ENCODE measurements at regions not wholly inside any gene's neighbourhood (a gene's known extent, or its start where the extent isn't known, plus 50 kb on each side); places are given as distances from the start of the nearest gene placed in this dataset.

DNA sequence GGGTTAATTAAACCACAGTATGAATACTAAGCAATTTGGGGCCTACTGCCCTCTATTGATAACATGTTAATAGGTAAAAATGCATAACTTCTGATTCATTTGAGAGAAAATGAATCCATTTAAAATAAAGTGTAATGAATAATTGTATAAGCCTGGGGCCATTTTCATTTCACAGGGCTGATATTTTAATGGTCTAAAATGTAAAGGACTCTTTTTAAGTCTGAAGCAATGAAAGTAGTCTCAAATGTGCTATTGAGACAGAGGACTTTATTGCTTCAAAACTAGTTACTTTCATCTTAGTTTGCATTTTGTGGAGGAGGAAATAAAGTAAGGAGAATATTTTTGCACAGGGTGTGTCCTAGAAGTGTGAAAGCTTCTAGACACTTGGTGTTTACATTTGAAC, 155.4 kb downstream of the TLR5 start:
- Histone ChIP-seq H3K4me2 (ENCODE audit: low read length, poor library complexity, severe bottlenecking) (no peak overlapping the region), H3K4ac (ENCODE audit: low read depth in 1 of 2, low read length in 2 of 2) (no peak overlapping the region), H4K91ac (ENCODE audit: low read length) (no peak overlapping the region), H2AK5ac (ENCODE audit: low read length, severe bottlenecking) (no peak overlapping the region), H3K23ac (ENCODE audit: low read length in 2 of 2) (no peak overlapping the region), H3K14ac (ENCODE audit: low read length in 2 of 2) (no peak overlapping the region), H3K27me3 (ENCODE audit: control insufficient read depth in 1 of 2, insufficient read depth in 1 of 2, low read length in 2 of 2) (no peaks in the 10 kb centered on the region), H2BK15ac (ENCODE audit: low read depth, poor library complexity, severe bottlenecking) (no peak overlapping the region), H3K79me1 (replicated peaks; ENCODE audit: low read length, poor library complexity, severe bottlenecking) (no peaks in the 10 kb centered on the region), H3K27ac (ENCODE audit: low read length, poor library complexity, severe bottlenecking) (no peak overlapping the region), H3K36me3 (ENCODE audit: control insufficient read depth in 1 of 2, insufficient read depth in 2 of 2, low read depth in 1 of 2, low read length in 2 of 2) (peaks cover 0 to 16% of the 10 kb centered on the region in 2 experiments), H3K9me3 (ENCODE audit: control insufficient read depth, low read length) (no peaks in the 10 kb centered on the region), H2BK120ac (ENCODE audit: low read depth, low read length) (no peak overlapping the region), H3K4me1 (ENCODE audit: control insufficient read depth, insufficient read depth, low read depth, low read length) (no peaks in the 10 kb centered on the region), H3K9ac (ENCODE audit: low read length) (no peak overlapping the region), H3K18ac (ENCODE audit: low read depth in 1 of 2, low read length in 2 of 2) (no peak overlapping the region), H2BK12ac (ENCODE audit: low read length in 2 of 2) (no peak overlapping the region), H2AFZ (ENCODE audit: low read depth, low read length) (no peak overlapping the region), H3K4me3 (ENCODE audit: insufficient read depth in 1 of 2, low read depth in 1 of 2, low read length in 2 of 2) (no peak overlapping the region), H4K8ac (ENCODE audit: low read length) (no peak overlapping the region), H2BK5ac (ENCODE audit: low read depth, low read length, poor library complexity, severe bottlenecking) (no peak overlapping the region)
- DNase-seq, result no peak

DNA sequence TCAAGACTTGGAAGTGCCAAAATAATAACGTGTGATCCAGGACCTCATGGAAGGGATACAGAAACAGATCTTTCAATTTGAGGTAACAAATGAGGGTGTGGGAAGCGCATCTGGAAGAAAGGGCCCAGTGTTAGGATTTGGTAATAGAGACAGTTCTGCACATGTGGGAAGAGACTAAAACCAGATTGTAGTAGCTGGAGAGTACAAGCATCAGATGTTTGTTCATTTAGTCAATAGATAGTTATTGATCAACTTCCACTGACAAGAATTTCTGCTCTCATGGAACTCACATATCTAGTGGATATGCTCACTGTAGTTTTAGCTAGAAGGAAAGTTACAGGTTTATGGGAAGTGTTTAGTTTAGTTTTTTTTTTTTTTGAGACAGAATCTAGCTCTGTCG, 153.6 kb downstream of the TLR5 start:
- no peak overlapping the region for H3K9ac ChIP-seq (ENCODE audit: low read length)
- no peak overlapping the region for H3K4ac ChIP-seq (ENCODE audit: low read depth in 1 of 2, low read length in 2 of 2)
- H3K14ac ChIP-seq (ENCODE audit: low read length in 2 of 2), result no peak overlapping the region
- H4K91ac ChIP-seq (ENCODE audit: low read length), result no peak overlapping the region
- H2BK12ac ChIP-seq (ENCODE audit: low read length in 2 of 2), result no peak overlapping the region
- H2BK120ac ChIP-seq (ENCODE audit: low read depth, low read length), result no peak overlapping the region
- peaks cover 0 to 16% of the 10 kb centered on the region in 2 experiments for H3K36me3 ChIP-seq (ENCODE audit: control insufficient read depth in 1 of 2, insufficient read depth in 2 of 2, low read depth in 1 of 2, low read length in 2 of 2)
- H3K23ac ChIP-seq (ENCODE audit: low read length in 2 of 2), result no peak overlapping the region
- H2BK15ac ChIP-seq (ENCODE audit: low read depth, poor library complexity, severe bottlenecking), result no peak overlapping the region
- H2AFZ ChIP-seq (ENCODE audit: low read depth, low read length), result no peak overlapping the region
- H3K9me3 ChIP-seq (ENCODE audit: control insufficient read depth, low read length), result no peaks in the 10 kb centered on the region
- H2BK5ac ChIP-seq (ENCODE audit: low read depth, low read length, poor library complexity, severe bottlenecking), result no peak overlapping the region
- H2AK5ac ChIP-seq (ENCODE audit: low read length, severe bottlenecking), result no peak overlapping the region
- no peak overlapping the region for H3K18ac ChIP-seq (ENCODE audit: low read depth in 1 of 2, low read length in 2 of 2)
- WGBS, result 91% methylated on average over 3 of the region's 3 CpGs
- no peaks in the 10 kb centered on the region for H3K27me3 ChIP-seq (ENCODE audit: control insufficient read depth in 1 of 2, insufficient read depth in 1 of 2, low read length in 2 of 2)
- no peak overlapping the region for H3K4me3 ChIP-seq (ENCODE audit: insufficient read depth in 1 of 2, low read depth in 1 of 2, low read length in 2 of 2)
- H3K4me2 ChIP-seq (ENCODE audit: low read length, poor library complexity, severe bottlenecking), result no peak overlapping the region
- H3K4me1 ChIP-seq (ENCODE audit: control insufficient read depth, insufficient read depth, low read depth, low read length), result no peaks in the 10 kb centered on the region
- peaks cover 2% of the 10 kb centered on the region for H3K79me1 ChIP-seq (replicated peaks; ENCODE audit: low read length, poor library complexity, severe bottlenecking)
- no peak for DNase-seq
- no peak overlapping the region for H3K27ac ChIP-seq (ENCODE audit: low read length, poor library complexity, severe bottlenecking)
- H4K8ac ChIP-seq (ENCODE audit: low read length), result no peak overlapping the region

DNA sequence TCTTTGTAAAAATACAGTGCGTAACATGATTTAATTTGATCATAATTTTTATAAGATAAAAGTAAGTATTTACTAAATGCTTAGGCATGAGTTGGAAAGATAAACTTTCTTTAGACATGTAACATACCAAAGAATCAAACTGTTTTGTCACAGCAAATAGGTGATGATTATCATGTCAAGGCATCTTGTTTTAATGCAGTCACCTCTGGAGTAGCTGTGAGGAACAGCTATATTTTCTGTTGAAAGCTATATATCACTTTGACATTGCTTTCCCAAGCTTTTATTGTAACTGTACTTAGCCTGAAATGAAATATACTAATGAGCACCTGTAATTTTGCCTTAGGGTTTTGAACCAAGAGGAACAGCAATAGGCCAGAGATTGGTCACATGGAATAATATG, 151.9 kb downstream of the TLR5 start:
- Histone ChIP-seq H2BK12ac (ENCODE audit: low read length in 2 of 2) (no peak overlapping the region), H2AK5ac (ENCODE audit: low read length, severe bottlenecking) (no peak overlapping the region), H3K4ac (ENCODE audit: low read depth in 1 of 2, low read length in 2 of 2) (no peak overlapping the region), H3K4me1 (ENCODE audit: control insufficient read depth, insufficient read depth, low read depth, low read length) (peaks cover 3% of the 10 kb centered on the region), H2BK15ac (ENCODE audit: low read depth, poor library complexity, severe bottlenecking) (no peak overlapping the region), H3K9ac (ENCODE audit: low read length) (no peak overlapping the region), H3K36me3 (ENCODE audit: control insufficient read depth in 1 of 2, insufficient read depth in 2 of 2, low read depth in 1 of 2, low read length in 2 of 2) (peaks cover 0 to 17% of the 10 kb centered on the region in 2 experiments), H3K27ac (ENCODE audit: low read length, poor library complexity, severe bottlenecking) (no peak overlapping the region), H2BK5ac (ENCODE audit: low read depth, low read length, poor library complexity, severe bottlenecking) (no peak overlapping the region), H2AFZ (ENCODE audit: low read depth, low read length) (no peak overlapping the region), H3K14ac (ENCODE audit: low read length in 2 of 2) (no peak overlapping the region), H3K79me1 (replicated peaks; ENCODE audit: low read length, poor library complexity, severe bottlenecking) (peaks cover 2% of the 10 kb centered on the region), H3K4me3 (ENCODE audit: insufficient read depth in 1 of 2, low read depth in 1 of 2, low read length in 2 of 2) (no peak overlapping the region), H2BK120ac (ENCODE audit: low read depth, low read length) (no peak overlapping the region), H3K18ac (ENCODE audit: low read depth in 1 of 2, low read length in 2 of 2) (no peak overlapping the region), H3K9me3 (ENCODE audit: control insufficient read depth, low read length) (no peaks in the 10 kb centered on the region), H4K8ac (ENCODE audit: low read length) (no peak overlapping the region), H3K27me3 (ENCODE audit: control insufficient read depth in 1 of 2, insufficient read depth in 1 of 2, low read length in 2 of 2) (no peaks in the 10 kb centered on the region), H3K4me2 (ENCODE audit: low read length, poor library complexity, severe bottlenecking) (no peak overlapping the region), H4K91ac (ENCODE audit: low read length) (no peak overlapping the region), H3K23ac (ENCODE audit: low read length in 2 of 2) (no peak overlapping the region)
- no CpG with 5 or more reads among the region's 1 CpG for WGBS
- no peak for DNase-seq

DNA sequence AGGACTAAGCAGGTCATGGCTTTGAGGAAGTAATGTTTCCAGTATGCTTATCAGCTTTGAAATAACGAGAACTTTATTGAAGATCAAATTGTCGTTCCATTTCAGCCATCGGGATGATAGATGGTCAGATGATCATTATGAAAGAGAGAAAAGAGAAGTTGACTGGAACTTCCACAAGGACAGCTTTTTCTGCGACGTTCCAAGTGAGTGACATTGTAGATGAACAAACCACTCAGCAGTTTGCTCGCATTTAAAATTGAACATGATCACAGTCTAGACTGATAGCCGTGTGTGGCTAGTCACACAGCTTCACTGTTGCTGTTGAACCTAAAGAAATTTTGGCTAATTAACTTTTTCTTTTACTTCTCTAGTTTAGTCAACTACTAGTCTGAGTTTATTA, 151.1 kb downstream of the TLR5 start:
- WGBS, result 98% methylated on average over 7 of the region's 7 CpGs
- Histone ChIP-seq H3K4me3 (ENCODE audit: insufficient read depth in 1 of 2, low read depth in 1 of 2, low read length in 2 of 2) (no peak overlapping the region), H3K79me1 (replicated peaks; ENCODE audit: low read length, poor library complexity, severe bottlenecking) (peaks cover 2% of the 10 kb centered on the region), H3K4me2 (ENCODE audit: low read length, poor library complexity, severe bottlenecking) (no peak overlapping the region), H3K36me3 (ENCODE audit: control insufficient read depth in 1 of 2, insufficient read depth in 2 of 2, low read depth in 1 of 2, low read length in 2 of 2) (peaks cover 0 to 23% of the 10 kb centered on the region in 2 experiments), H3K4me1 (ENCODE audit: control insufficient read depth, insufficient read depth, low read depth, low read length) (peaks cover 3% of the 10 kb centered on the region), H3K27me3 (ENCODE audit: control insufficient read depth in 1 of 2, insufficient read depth in 1 of 2, low read length in 2 of 2) (no peaks in the 10 kb centered on the region), H3K4ac (ENCODE audit: low read depth in 1 of 2, low read length in 2 of 2) (no peak overlapping the region), H3K9ac (ENCODE audit: low read length) (no peak overlapping the region), H2AFZ (ENCODE audit: low read depth, low read length) (no peak overlapping the region), H2BK12ac (ENCODE audit: low read length in 2 of 2) (no peak overlapping the region), H2BK5ac (ENCODE audit: low read depth, low read length, poor library complexity, severe bottlenecking) (no peak overlapping the region), H3K27ac (ENCODE audit: low read length, poor library complexity, severe bottlenecking) (no peak overlapping the region), H3K14ac (ENCODE audit: low read length in 2 of 2) (no peak overlapping the region), H2BK15ac (ENCODE audit: low read depth, poor library complexity, severe bottlenecking) (no peak overlapping the region), H4K91ac (ENCODE audit: low read length) (no peak overlapping the region), H3K9me3 (ENCODE audit: control insufficient read depth, low read length) (no peaks in the 10 kb centered on the region), H3K23ac (ENCODE audit: low read length in 2 of 2) (no peak overlapping the region), H4K8ac (ENCODE audit: low read length) (no peak overlapping the region), H2BK120ac (ENCODE audit: low read depth, low read length) (no peak overlapping the region), H2AK5ac (ENCODE audit: low read length, severe bottlenecking) (no peak overlapping the region), H3K18ac (ENCODE audit: low read depth in 1 of 2, low read length in 2 of 2) (no peak overlapping the region)
- DNase-seq, result no peak

Data from mesenchymal stem cell (in vitro differentiated cells and primary cell).